GM12874 (cell line): ENCODE measurements at regions not wholly inside any gene's neighbourhood (a gene's known extent, or its start where the extent isn't known, plus 50 kb on each side); places are given as distances from the start of the nearest gene placed in this dataset.

Experiments
- TF ChIP-seq, protein P1 (sequence below): IDR thresholded peaks from 2 replicates; pipeline ENCODE4 v1.5.1; 2011; ENCODE audit warnings: low read depth, mild to moderate bottlenecking, control low read depth, low read length, moderate library complexity; ENCODE audit not compliant: insufficient read depth

DNA sequence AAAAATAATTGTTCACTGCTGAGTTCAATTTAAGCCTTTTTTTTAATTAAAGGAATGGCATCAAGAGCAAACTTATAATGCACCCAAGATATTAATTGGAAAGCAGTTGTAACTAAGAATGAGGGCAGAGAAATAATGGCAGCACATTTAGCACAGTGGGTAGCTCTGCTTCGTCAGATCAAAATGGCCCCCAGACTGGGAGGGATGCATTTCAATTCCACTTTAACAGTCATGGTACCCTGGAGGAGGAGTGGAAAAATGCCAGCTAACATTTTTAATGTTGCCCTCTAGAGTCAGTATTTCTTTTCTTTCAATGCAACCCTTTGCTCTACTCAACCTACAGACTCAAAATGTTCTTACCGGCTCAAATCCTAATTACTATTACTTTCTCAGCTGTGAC, 504.8 kb upstream of the SETBP1 start:
- TF ChIP-seq, protein P1, sequence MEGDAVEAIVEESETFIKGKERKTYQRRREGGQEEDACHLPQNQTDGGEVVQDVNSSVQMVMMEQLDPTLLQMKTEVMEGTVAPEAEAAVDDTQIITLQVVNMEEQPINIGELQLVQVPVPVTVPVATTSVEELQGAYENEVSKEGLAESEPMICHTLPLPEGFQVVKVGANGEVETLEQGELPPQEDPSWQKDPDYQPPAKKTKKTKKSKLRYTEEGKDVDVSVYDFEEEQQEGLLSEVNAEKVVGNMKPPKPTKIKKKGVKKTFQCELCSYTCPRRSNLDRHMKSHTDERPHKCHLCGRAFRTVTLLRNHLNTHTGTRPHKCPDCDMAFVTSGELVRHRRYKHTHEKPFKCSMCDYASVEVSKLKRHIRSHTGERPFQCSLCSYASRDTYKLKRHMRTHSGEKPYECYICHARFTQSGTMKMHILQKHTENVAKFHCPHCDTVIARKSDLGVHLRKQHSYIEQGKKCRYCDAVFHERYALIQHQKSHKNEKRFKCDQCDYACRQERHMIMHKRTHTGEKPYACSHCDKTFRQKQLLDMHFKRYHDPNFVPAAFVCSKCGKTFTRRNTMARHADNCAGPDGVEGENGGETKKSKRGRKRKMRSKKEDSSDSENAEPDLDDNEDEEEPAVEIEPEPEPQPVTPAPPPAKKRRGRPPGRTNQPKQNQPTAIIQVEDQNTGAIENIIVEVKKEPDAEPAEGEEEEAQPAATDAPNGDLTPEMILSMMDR: no peak

- TF ChIP-seq, protein P1: no peak
These were observed 502.2 kb upstream of the SETBP1 start for GRCh38 chr18:44178476-44178875.

GRCh38 chr18:44179693-44180092, 501.0 kb upstream of the SETBP1 start:
- TF ChIP-seq, protein P1: no peak

GRCh38 chr18:44180683-44181082, 500.0 kb upstream of the SETBP1 start:
- TF ChIP-seq, protein P1: no peak

- TF ChIP-seq, protein P1: no peak
These were observed 498.5 kb upstream of the SETBP1 start for GRCh38 chr18:44181951-44182747.

- TF ChIP-seq, protein P1: no peak
These were observed 494.7 kb upstream of the SETBP1 start for GRCh38 chr18:44186001-44186400.

- TF ChIP-seq, protein P1: no peak
These were observed 493.6 kb upstream of the SETBP1 start for GRCh38 chr18:44187090-44187489.
